HL-60 (cell line): ENCODE measurements at regions not wholly inside any gene's neighbourhood (a gene's known extent, or its start where the extent isn't known, plus 50 kb on each side); places are given as distances from the start of the nearest gene placed in this dataset.

Source experiments
- DNase-seq, 2 experiments: peaks; one replicate each; pipeline ENCODE4 v3.0.0-alpha.2; 2010 to 2020; ENCODE audit warnings: low read depth in 1 of 2, low spot score in 1 of 2
- H3K27ac ChIP-seq: fragments of 250-450 bp; sonication (Bioruptor Pico); replicated peaks from 2 replicates; pipeline ENCODE4 v1.5.1; 2020; ENCODE audit warnings: mild to moderate bottlenecking, moderate library complexity
- H3K27me3 ChIP-seq: fragments of 250-450 bp; sonication (Bioruptor Pico); 2 replicates; pipeline ENCODE4 v1.5.1; 2021; ENCODE audit warnings: mild to moderate bottlenecking, moderate library complexity; ENCODE audit not compliant: insufficient read depth, poor library complexity, severe bottlenecking
- H3K4me3 ChIP-seq: replicated peaks from 2 replicates; pipeline ENCODE4 v1.5.1; 2011; ENCODE audit warnings: mild to moderate bottlenecking, control low read depth, low read length; ENCODE audit not compliant: insufficient read depth
- GABPA ChIP-seq: IDR thresholded peaks from 2 replicates; pipeline ENCODE4 v1.6.1; 2012; ENCODE audit warnings: low read depth
- POLR2AphosphoS5 ChIP-seq: IDR thresholded peaks from 2 replicates; pipeline ENCODE4 v1.6.1; 2012; ENCODE audit warnings: low read depth
- SPI1 ChIP-seq: IDR thresholded peaks from 2 replicates; pipeline ENCODE4 v1.6.1; 2012; ENCODE audit warnings: low read depth, mild to moderate bottlenecking, borderline replicate concordance
- TF ChIP-seq, protein P1 (sequence below): IDR thresholded peaks from one replicate; pipeline ENCODE4 v1.5.1; 2011; ENCODE audit warnings: low read length, control low read depth, inconsistent platforms; ENCODE audit not compliant: insufficient read depth
- TF ChIP-seq, protein P2 (sequence below): IDR thresholded peaks from 2 replicates; pipeline ENCODE4 v1.6.1; 2012; ENCODE audit warnings: low read depth; ENCODE audit not compliant: insufficient replicate concordance

- TF ChIP-seq, protein P1, sequence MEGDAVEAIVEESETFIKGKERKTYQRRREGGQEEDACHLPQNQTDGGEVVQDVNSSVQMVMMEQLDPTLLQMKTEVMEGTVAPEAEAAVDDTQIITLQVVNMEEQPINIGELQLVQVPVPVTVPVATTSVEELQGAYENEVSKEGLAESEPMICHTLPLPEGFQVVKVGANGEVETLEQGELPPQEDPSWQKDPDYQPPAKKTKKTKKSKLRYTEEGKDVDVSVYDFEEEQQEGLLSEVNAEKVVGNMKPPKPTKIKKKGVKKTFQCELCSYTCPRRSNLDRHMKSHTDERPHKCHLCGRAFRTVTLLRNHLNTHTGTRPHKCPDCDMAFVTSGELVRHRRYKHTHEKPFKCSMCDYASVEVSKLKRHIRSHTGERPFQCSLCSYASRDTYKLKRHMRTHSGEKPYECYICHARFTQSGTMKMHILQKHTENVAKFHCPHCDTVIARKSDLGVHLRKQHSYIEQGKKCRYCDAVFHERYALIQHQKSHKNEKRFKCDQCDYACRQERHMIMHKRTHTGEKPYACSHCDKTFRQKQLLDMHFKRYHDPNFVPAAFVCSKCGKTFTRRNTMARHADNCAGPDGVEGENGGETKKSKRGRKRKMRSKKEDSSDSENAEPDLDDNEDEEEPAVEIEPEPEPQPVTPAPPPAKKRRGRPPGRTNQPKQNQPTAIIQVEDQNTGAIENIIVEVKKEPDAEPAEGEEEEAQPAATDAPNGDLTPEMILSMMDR: no peak
- TF ChIP-seq SPI1: no peak
- no peak for TF ChIP-seq GABPA
- TF ChIP-seq, protein P2, sequence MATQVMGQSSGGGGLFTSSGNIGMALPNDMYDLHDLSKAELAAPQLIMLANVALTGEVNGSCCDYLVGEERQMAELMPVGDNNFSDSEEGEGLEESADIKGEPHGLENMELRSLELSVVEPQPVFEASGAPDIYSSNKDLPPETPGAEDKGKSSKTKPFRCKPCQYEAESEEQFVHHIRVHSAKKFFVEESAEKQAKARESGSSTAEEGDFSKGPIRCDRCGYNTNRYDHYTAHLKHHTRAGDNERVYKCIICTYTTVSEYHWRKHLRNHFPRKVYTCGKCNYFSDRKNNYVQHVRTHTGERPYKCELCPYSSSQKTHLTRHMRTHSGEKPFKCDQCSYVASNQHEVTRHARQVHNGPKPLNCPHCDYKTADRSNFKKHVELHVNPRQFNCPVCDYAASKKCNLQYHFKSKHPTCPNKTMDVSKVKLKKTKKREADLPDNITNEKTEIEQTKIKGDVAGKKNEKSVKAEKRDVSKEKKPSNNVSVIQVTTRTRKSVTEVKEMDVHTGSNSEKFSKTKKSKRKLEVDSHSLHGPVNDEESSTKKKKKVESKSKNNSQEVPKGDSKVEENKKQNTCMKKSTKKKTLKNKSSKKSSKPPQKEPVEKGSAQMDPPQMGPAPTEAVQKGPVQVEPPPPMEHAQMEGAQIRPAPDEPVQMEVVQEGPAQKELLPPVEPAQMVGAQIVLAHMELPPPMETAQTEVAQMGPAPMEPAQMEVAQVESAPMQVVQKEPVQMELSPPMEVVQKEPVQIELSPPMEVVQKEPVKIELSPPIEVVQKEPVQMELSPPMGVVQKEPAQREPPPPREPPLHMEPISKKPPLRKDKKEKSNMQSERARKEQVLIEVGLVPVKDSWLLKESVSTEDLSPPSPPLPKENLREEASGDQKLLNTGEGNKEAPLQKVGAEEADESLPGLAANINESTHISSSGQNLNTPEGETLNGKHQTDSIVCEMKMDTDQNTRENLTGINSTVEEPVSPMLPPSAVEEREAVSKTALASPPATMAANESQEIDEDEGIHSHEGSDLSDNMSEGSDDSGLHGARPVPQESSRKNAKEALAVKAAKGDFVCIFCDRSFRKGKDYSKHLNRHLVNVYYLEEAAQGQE: no peak
- no peak for TF ChIP-seq POLR2AphosphoS5
- no peak for DNase-seq
- Histone ChIP-seq H3K27ac (no peak overlapping the region), H3K4me3 (no peak overlapping the region), H3K27me3 (peaks cover 2% of the 10 kb centered on the region)
Observed at GRCh38 chr4:35900286-35901243, 343.7 kb downstream of the ARAP2 start.

DNA sequence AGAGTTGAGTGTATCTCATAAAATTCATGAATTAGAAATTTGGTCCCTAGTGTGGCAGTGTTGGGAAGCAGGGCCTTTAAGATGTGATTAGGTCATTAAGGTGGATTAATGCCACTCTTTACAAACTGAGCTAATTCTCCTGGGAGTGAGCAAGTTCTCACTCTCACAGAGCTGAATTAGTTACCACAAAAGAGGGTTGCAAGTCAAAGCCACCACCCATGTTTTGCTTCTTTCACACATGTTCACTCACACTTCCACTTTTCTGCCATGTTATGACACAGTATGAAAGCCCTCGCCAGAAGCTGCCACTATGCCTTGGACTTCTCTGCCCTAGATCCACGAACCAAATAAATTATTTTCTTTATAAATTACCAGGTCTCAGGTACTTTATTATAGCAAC is 332.1 kb downstream of the ARAP2 start:
- TF ChIP-seq, protein P1: no peak
- TF ChIP-seq GABPA: no peak
- no peak for TF ChIP-seq POLR2AphosphoS5
- TF ChIP-seq, protein P2: no peak
- no peak; the same call in 1 of the 2 replicates for TF ChIP-seq SPI1
- no peak for DNase-seq
- Histone ChIP-seq H3K4me3 (no peak overlapping the region), H3K27me3 (no peaks in the 10 kb centered on the region), H3K27ac (no peak overlapping the region)

- H3K27me3 ChIP-seq: peaks cover 2% of the 10 kb centered on the region
- no peak overlapping the region for H3K27ac ChIP-seq
- TF ChIP-seq SPI1 (no peak), GABPA (no peak), POLR2AphosphoS5 (no peak)
- TF ChIP-seq, protein P2: no peak
- H3K4me3 ChIP-seq: no peak overlapping the region
- DNase-seq: no peak
Observed at GRCh38 chr4:35918491-35918977, 325.8 kb downstream of the ARAP2 start.
